Vagina (tissue), 2 donors: ENCODE measurements at regions not wholly inside any gene's neighbourhood (a gene's known extent, or its start where the extent isn't known, plus 50 kb on each side); places are given as distances from the start of the nearest gene placed in this dataset.

ENCODE experiments used
- POLR2A ChIP-seq, 2 donors: fragments of 450-650 bp; IDR thresholded peaks; one replicate each; pipeline ENCODE4 v1.6.1; 2017; ENCODE audit warnings: antibody characterized with exemption in 2 of 2, mild to moderate bottlenecking in 2 of 2, moderate library complexity in 2 of 2
- POLR2AphosphoS5 ChIP-seq, 2 donors: sonication (generic); formaldehyde crosslinking; IDR thresholded peaks; one replicate each; pipeline ENCODE4 v1.9.0; 2017; ENCODE audit warnings: antibody characterized with exemption in 2 of 2, mild to moderate bottlenecking in 2 of 2, low read depth in 1 of 2; ENCODE audit not compliant: insufficient read depth in 1 of 2
- TF ChIP-seq, protein P1 (sequence below), 3 experiments: fragments of 450-650 bp in 2 of 3; fragments of 200-600 bp in 1 of 3; sonication (generic) in 1 of 3; IDR thresholded peaks; one replicate each; pipeline ENCODE4 v1.5.1; 2017 to 2019; ENCODE audit warnings: antibody characterized with exemption in 3 of 3, mild to moderate bottlenecking in 2 of 3, moderate library complexity in 2 of 3

DNA sequence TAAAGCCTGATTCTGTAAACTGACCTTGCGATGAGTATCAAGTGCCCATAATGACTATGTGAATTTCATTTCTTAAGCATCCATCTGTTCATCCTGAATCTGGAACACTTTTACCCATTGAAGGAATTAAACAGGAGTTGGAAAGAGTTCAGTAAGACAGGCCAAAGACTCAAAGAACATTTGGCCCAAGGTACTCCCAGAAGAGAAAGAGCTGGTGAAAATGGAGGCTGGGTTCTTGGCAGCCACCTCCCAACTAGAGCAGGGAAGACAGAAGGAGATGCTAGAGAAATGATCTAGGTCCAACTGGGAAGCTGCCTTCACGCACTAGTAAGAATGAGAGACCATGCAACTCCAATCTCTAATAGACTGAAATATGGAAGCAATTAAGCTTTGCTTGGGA is 57.1 kb upstream of the ADRA1D start:
- TF ChIP-seq, protein P1, sequence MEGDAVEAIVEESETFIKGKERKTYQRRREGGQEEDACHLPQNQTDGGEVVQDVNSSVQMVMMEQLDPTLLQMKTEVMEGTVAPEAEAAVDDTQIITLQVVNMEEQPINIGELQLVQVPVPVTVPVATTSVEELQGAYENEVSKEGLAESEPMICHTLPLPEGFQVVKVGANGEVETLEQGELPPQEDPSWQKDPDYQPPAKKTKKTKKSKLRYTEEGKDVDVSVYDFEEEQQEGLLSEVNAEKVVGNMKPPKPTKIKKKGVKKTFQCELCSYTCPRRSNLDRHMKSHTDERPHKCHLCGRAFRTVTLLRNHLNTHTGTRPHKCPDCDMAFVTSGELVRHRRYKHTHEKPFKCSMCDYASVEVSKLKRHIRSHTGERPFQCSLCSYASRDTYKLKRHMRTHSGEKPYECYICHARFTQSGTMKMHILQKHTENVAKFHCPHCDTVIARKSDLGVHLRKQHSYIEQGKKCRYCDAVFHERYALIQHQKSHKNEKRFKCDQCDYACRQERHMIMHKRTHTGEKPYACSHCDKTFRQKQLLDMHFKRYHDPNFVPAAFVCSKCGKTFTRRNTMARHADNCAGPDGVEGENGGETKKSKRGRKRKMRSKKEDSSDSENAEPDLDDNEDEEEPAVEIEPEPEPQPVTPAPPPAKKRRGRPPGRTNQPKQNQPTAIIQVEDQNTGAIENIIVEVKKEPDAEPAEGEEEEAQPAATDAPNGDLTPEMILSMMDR (IDR thresholded peaks at IDR 0.05) = no peak
- TF ChIP-seq POLR2AphosphoS5 (IDR thresholded peaks at IDR 0.05; ENCODE audit: insufficient read depth in 1 of 2, low read depth in 1 of 2) (no peak), POLR2A (IDR thresholded peaks at IDR 0.05) (no peak)
